ENCODE measurements at regions not wholly inside any gene's neighbourhood (a gene's known extent, or its start where the extent isn't known, plus 50 kb on each side); places are given as distances from the start of the nearest gene placed in this dataset.

GRCh38 chr13:34040863-34041262 is 222.9 kb downstream of the RFC3 start:
- ChIA-PET CTCF (interaction anchor here (1.1 to 1.5 kb wide), 3 partner anchors 11 to 42 kb away, joined by 3 read pairs; no protein-coding TSS in a partner anchor), POLR2A (no interaction called here)
- TF ChIP-seq CTCF (IDR thresholded peaks at IDR 0.05; ENCODE audit: control extremely low read depth, extremely low read depth, low read depth, missing control alignments), result no peak
- no peak for DNase-seq (ENCODE audit: extremely low spot score)

- TF ChIP-seq CTCF (IDR thresholded peaks at IDR 0.05; ENCODE audit: control extremely low read depth, extremely low read depth, low read depth, missing control alignments), result no peak
- ChIA-PET CTCF (no interaction called here), POLR2A (no interaction called here)
- no peak for DNase-seq (ENCODE audit: extremely low spot score)
Measured at GRCh38 chr13:34044041-34044440, 226.1 kb downstream of the RFC3 start.

GRCh38 chr13:34044660-34045080 is 226.7 kb downstream of the RFC3 start:
- POLR2A ChIA-PET, result no interaction called here
- CTCF ChIA-PET, result no interaction called here
- no peak for TF ChIP-seq CTCF (IDR thresholded peaks at IDR 0.05; ENCODE audit: control extremely low read depth, extremely low read depth, low read depth, missing control alignments)
- no peak for DNase-seq (ENCODE audit: extremely low spot score)

- no peak for TF ChIP-seq CTCF (IDR thresholded peaks at IDR 0.05; ENCODE audit: control extremely low read depth, extremely low read depth, low read depth, missing control alignments)
- CTCF ChIA-PET, result no interaction called here
- no peak for DNase-seq (ENCODE audit: extremely low spot score)
- POLR2A ChIA-PET, result no interaction called here
Measured at GRCh38 chr13:34046457-34046856, 228.5 kb downstream of the RFC3 start.

GRCh38 chr13:34048652-34049051 is 230.7 kb downstream of the RFC3 start:
- CTCF ChIA-PET, result no interaction called here

GRCh38 chr13:34056733-34057258 is 238.8 kb downstream of the RFC3 start:
- TF ChIP-seq CTCF (IDR thresholded peaks at IDR 0.05; ENCODE audit: control extremely low read depth, extremely low read depth, low read depth, missing control alignments), result no peak
- ChIA-PET POLR2A (no interaction called here), CTCF (interaction anchor here (1.3 to 2.0 kb wide), 5 partner anchors 18 to 256 kb away, joined by 3 to 4 read pairs (median 3); no protein-coding TSS in a partner anchor)
- DNase-seq (ENCODE audit: extremely low spot score), result no peak

More at GRCh38 chr13:34048652-34049051, 230.7 kb downstream of the RFC3 start:
- DNase-seq (ENCODE audit: extremely low spot score), result no peak
- no peak for TF ChIP-seq CTCF (IDR thresholded peaks at IDR 0.05; ENCODE audit: control extremely low read depth, extremely low read depth, low read depth, missing control alignments)
- POLR2A ChIA-PET, result no interaction called here

All from GM10248 (cell line).